Skin of body (tissue), 1 donor: ENCODE measurements at regions not wholly inside any gene's neighbourhood (a gene's known extent, or its start where the extent isn't known, plus 50 kb on each side); places are given as distances from the start of the nearest gene placed in this dataset.
"Not testable (repeated sequence)": the region's sequence is repeated elsewhere in the genome, so short reads cannot be mapped to it uniquely, and the experiment has no call there.

ENCODE experiments used
- DNase-seq: peaks from one replicate; lab custom pipeline; 2025; lab: John Stamatoyannopoulos, UW

DNA sequence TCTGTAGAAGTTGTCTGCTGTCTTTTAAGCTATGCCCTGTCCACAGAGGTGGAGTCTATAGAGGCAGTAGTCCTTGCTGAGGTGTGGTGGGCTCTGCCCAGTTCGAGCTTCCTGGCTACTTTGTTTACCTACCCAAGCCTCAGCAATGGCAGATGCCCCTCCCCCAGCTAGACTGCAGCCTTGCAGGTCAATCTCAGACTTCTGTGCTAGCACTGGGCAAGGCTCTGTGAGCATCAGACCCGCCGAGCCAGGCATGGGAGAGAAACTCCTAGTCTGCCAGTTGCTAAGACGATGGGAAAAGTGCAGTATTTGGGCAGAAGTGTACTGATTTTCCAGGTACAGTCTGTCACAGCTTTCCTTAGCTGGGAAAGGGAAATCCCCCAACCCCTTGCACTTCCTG, 694.1 kb upstream of the CDH6 start:
- no peak for DNase-seq

GRCh38 chr5:30498972-30499371, 694.5 kb upstream of the CDH6 start:
- DNase-seq: no peak

DNA sequence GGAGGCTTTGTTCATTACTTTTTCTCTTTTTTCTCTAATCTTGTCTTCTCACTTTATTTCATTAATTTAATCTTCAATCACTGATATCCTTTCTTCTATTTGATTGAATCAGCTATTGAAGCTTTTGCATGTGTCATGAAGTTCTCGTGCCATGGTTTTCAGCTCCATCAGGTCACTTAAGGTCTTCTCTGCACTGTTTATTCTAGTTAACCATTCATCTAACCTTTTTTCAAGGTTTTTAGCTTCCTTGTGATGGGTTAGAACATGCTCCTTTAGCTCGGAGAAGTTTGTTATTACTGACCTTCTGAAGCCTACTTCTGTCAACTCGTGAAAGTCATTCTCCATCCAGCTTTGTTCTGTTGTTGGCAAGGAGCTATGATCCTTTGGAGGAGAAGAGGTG, 695.0 kb upstream of the CDH6 start:
- not testable (repeated sequence) for DNase-seq

- DNase-seq: not testable (repeated sequence)
These were observed 699.4 kb upstream of the CDH6 start for GRCh38 chr5:30494113-30494512.

DNA sequence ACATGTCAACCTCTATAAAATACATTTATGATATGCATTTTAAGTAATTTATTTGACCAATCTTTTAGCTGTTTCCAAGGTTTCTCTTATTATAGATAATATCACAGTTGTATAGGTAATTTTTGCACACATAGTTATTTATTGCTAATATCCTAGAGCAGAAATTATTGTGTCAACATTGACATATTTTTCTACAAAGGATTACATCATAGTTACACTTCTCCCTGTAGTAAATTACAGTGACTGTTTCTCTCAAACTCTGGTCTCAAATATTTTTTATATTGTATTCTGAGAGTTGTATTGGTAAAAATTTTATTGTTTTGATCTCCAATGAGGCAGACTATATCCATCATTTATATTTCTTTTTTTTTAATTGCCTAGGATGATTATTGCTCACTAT, 714.4 kb upstream of the CDH6 start:
- DNase-seq: no peak

GRCh38 chr5:30475429-30475828, 718.1 kb upstream of the CDH6 start:
- DNase-seq: no peak

DNA sequence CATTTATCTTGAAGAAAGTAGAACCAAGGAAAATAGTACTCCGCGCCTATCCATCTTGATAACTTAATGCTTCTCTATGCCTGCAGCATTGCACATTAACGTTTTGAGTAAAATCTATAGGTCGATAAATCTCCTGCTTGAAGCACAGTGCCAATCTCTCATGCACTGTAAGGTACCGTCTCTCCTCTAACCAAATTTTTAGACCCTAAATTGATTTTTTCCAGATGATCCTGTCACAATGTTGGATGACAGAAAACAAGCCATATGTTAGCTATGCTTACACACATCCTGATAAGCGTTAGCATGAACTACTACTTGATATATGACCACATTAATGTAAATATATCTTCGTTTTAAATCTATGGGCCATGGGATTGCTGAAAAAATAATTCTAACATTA, 723.8 kb upstream of the CDH6 start:
- no peak for DNase-seq

GRCh38 chr5:30458681-30459080, 734.8 kb upstream of the CDH6 start:
- no peak for DNase-seq

GRCh38 chr5:30455484-30455883, 738.0 kb upstream of the CDH6 start:
- not testable (repeated sequence) for DNase-seq

DNA sequence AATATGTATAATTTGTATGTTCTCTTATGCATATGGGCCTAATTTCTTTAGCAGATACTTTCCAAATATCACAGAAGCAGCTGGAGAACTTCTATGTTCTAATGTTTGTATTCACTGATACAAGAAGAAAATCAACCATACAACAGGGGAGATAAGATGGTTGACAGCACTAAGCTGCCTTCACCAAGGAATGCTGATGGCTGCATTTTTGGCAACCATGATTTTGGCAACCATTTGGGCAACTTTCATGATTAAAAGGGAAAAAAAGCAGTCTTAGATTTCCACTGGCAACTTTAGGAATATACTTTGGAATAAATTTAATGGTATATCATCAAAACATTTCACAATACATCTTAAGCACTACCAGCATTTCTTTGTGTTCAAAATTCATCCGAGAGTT, 740.3 kb upstream of the CDH6 start:
- DNase-seq: no peak

GRCh38 chr5:30450153-30450552, 743.3 kb upstream of the CDH6 start:
- no peak for DNase-seq

DNA sequence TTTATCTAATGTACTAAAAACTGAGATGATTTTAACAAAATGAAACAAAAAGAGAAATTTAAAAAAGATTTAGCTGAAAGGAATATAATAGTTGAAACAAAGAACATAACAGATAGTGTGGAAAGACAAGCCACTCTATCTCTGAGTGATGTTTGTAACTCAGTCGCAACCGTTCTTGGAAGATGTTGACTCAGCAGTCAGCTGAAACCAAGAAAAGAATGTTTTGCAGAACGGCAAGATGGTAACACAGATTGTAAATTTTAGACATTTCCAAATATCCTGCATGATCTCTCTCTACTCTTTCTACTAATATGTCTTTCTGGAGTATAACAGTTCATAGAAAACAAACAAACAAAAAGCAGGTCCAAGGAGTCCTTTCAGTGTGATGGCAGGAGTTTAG, 746.1 kb upstream of the CDH6 start:
- DNase-seq: no peak

GRCh38 chr5:30446456-30446855, 747.0 kb upstream of the CDH6 start:
- no peak for DNase-seq

DNA sequence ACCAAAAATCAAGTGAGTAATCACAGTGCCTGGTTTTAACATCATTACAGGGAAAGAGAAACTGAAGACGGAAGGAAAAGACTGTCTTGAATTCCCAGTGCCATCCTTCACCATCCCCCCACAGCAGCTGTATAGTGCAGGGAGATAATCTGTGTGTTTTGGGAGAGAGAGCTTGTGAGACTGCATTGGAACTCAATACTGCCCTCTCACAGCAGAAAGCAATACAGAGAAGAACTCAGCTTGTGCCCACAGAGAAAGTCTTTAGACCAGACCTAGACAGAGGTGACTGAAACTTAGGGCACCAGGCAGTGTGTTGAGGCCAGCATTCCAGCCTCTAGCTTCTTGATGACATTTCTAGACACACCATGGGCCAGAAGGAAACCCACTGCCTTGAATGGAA, 754.7 kb upstream of the CDH6 start:
- no peak for DNase-seq

GRCh38 chr5:30436691-30437090, 756.8 kb upstream of the CDH6 start:
- DNase-seq: no peak

- not testable (repeated sequence) for DNase-seq
These were observed 764.5 kb upstream of the CDH6 start for GRCh38 chr5:30428866-30429407.

- DNase-seq: no peak
These were observed 779.4 kb upstream of the CDH6 start for GRCh38 chr5:30414078-30414477.

DNA sequence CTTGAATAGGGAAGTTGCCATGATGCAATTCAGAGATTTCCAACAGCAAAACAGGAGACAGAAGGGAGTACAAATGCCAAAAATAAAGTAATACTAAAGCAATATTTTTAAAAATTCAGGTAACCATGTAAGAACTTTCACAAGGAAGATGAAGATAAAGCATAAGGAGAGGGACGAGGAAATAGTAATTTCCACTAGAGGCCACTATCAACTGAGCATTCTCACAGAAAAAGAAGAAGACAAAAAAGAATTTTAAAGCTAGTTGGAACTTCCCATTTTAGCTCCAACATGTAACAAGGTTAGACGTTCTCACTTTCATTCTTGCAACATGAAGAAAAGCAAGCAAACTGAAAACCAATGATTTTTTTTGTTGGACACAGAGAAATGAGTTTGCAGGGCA, 779.9 kb upstream of the CDH6 start:
- DNase-seq: no peak

DNA sequence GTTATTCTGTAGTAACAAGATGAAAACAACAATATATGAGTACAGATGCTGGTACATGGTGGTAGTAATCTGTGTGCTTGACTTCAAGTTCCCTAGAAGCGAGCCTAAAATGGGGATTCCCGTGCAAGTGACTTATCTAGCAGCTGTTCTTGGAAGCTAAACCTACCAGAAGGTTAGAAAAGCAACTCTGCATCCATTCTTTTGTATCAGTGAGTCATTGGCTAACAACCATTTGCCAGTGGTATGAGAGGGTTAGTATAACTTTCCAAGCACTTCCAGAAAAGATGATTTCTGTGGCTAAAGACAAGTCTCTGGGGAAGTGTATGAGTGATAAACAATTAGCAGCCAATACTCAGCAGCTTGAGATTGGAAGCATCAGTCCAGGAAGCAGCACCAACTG, 787.7 kb upstream of the CDH6 start:
- no peak for DNase-seq

- DNase-seq: no peak
These were observed 791.9 kb upstream of the CDH6 start for GRCh38 chr5:30401479-30402058.

GRCh38 chr5:30398423-30398822, 795.1 kb upstream of the CDH6 start:
- DNase-seq: no peak

- no peak for DNase-seq
These were observed 800.6 kb upstream of the CDH6 start for GRCh38 chr5:30392897-30393296.

GRCh38 chr5:30390095-30390494, 803.4 kb upstream of the CDH6 start:
- DNase-seq: no peak
